ENCODE measurements at regions not wholly inside any gene's neighbourhood (a gene's known extent, or its start where the extent isn't known, plus 50 kb on each side); places are given as distances from the start of the nearest gene placed in this dataset.

DNA sequence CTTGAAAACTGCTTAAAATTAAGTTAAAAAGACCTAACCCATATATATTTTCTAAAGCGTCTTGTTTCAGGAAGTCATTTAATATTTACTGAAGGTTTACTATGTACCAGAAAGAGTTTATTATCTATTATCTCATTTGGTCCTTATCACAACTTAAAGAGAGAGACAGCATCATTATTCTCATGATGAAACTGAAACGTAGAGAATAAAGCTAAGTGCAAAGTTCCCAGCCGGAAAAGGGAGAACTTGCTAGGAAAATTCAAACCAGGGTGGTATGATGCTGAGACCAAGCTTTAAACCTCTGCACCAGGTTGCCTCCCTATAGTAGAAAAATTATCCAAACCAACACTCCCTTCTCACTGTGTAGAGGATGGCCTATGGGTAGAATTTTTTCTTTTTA, 207.7 kb upstream of the BMPER start:
- TF ChIP-seq POLR2AphosphoS5 (IDR thresholded peaks at IDR 0.05; ENCODE audit: low read depth, low read length) (no peak), SIN3A (IDR thresholded peaks at IDR 0.05; ENCODE audit: borderline replicate concordance, insufficient read depth, low read depth, low read length) (no peak)
- TF ChIP-seq, protein P1, sequence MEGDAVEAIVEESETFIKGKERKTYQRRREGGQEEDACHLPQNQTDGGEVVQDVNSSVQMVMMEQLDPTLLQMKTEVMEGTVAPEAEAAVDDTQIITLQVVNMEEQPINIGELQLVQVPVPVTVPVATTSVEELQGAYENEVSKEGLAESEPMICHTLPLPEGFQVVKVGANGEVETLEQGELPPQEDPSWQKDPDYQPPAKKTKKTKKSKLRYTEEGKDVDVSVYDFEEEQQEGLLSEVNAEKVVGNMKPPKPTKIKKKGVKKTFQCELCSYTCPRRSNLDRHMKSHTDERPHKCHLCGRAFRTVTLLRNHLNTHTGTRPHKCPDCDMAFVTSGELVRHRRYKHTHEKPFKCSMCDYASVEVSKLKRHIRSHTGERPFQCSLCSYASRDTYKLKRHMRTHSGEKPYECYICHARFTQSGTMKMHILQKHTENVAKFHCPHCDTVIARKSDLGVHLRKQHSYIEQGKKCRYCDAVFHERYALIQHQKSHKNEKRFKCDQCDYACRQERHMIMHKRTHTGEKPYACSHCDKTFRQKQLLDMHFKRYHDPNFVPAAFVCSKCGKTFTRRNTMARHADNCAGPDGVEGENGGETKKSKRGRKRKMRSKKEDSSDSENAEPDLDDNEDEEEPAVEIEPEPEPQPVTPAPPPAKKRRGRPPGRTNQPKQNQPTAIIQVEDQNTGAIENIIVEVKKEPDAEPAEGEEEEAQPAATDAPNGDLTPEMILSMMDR (IDR thresholded peaks at IDR 0.05) = no peak
- TF ChIP-seq, protein P2, sequence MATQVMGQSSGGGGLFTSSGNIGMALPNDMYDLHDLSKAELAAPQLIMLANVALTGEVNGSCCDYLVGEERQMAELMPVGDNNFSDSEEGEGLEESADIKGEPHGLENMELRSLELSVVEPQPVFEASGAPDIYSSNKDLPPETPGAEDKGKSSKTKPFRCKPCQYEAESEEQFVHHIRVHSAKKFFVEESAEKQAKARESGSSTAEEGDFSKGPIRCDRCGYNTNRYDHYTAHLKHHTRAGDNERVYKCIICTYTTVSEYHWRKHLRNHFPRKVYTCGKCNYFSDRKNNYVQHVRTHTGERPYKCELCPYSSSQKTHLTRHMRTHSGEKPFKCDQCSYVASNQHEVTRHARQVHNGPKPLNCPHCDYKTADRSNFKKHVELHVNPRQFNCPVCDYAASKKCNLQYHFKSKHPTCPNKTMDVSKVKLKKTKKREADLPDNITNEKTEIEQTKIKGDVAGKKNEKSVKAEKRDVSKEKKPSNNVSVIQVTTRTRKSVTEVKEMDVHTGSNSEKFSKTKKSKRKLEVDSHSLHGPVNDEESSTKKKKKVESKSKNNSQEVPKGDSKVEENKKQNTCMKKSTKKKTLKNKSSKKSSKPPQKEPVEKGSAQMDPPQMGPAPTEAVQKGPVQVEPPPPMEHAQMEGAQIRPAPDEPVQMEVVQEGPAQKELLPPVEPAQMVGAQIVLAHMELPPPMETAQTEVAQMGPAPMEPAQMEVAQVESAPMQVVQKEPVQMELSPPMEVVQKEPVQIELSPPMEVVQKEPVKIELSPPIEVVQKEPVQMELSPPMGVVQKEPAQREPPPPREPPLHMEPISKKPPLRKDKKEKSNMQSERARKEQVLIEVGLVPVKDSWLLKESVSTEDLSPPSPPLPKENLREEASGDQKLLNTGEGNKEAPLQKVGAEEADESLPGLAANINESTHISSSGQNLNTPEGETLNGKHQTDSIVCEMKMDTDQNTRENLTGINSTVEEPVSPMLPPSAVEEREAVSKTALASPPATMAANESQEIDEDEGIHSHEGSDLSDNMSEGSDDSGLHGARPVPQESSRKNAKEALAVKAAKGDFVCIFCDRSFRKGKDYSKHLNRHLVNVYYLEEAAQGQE (IDR thresholded peaks at IDR 0.05; ENCODE audit: insufficient read depth in 1 of 2, low read depth in 2 of 2, low read length in 1 of 2) = no peak
